SHP77 treated with DMSO at 0.1 percent for 48 hours (cell line): ENCODE measurements at regions not wholly inside any gene's neighbourhood (a gene's known extent, or its start where the extent isn't known, plus 50 kb on each side); places are given as distances from the start of the nearest gene placed in this dataset.

ENCODE experiments used
- DNase-seq: peaks from one replicate; lab custom pipeline; 2025; lab: John Stamatoyannopoulos, UW

- DNase-seq, result no peak
Measured at GRCh38 chr5:58066557-58066956, 393.3 kb downstream of the PLK2 start.

GRCh38 chr5:58066076-58066475 lies 393.8 kb downstream of the PLK2 start:
- DNase-seq, result no peak

GRCh38 chr5:58064801-58065200 lies 395.1 kb downstream of the PLK2 start:
- no peak for DNase-seq

GRCh38 chr5:58060996-58061395 lies 398.9 kb downstream of the PLK2 start:
- no peak for DNase-seq

- no peak for DNase-seq
Measured at GRCh38 chr5:58057324-58057723, 402.6 kb downstream of the PLK2 start.

GRCh38 chr5:58056546-58056945 lies 403.3 kb downstream of the PLK2 start:
- no peak for DNase-seq

- no peak for DNase-seq
Measured at GRCh38 chr5:58054018-58054417, 405.9 kb downstream of the PLK2 start.

GRCh38 chr5:58048954-58049353 lies 410.9 kb downstream of the PLK2 start:
- no peak for DNase-seq

GRCh38 chr5:58048185-58048925 lies 411.5 kb downstream of the PLK2 start:
- no peak for DNase-seq

GRCh38 chr5:58046371-58046770 lies 413.5 kb downstream of the PLK2 start:
- no peak for DNase-seq

- no peak for DNase-seq
Measured at GRCh38 chr5:58044166-58044565, 415.7 kb downstream of the PLK2 start.

- no peak for DNase-seq
Measured at GRCh38 chr5:58043032-58043945, 416.6 kb downstream of the PLK2 start.

GRCh38 chr5:58041884-58042283 lies 418.0 kb downstream of the PLK2 start:
- DNase-seq, result no peak

GRCh38 chr5:58040846-58041245 lies 419.0 kb downstream of the PLK2 start:
- no peak for DNase-seq

GRCh38 chr5:58040044-58040443 lies 419.8 kb downstream of the PLK2 start:
- no peak for DNase-seq

- DNase-seq, result no peak
Measured at GRCh38 chr5:58037899-58038298, 422.0 kb downstream of the PLK2 start.

GRCh38 chr5:58025809-58026208 lies 434.1 kb downstream of the PLK2 start:
- no peak for DNase-seq

- DNase-seq, result no peak
Measured at GRCh38 chr5:58024151-58024550, 435.7 kb downstream of the PLK2 start.

GRCh38 chr5:58022055-58022454 lies 437.8 kb downstream of the PLK2 start:
- DNase-seq, result no peak

- no peak for DNase-seq
Measured at GRCh38 chr5:58021466-58021865, 438.4 kb downstream of the PLK2 start.

- no peak for DNase-seq
Measured at GRCh38 chr5:58019614-58020013, 440.3 kb downstream of the PLK2 start.

- DNase-seq, result no peak
Measured at GRCh38 chr5:58018016-58018415, 441.9 kb downstream of the PLK2 start.

- no peak for DNase-seq
Measured at GRCh38 chr5:58016877-58017276, 443.0 kb downstream of the PLK2 start.
